ENCODE measurements at regions not wholly inside any gene's neighbourhood (a gene's known extent, or its start where the extent isn't known, plus 50 kb on each side); places are given as distances from the start of the nearest gene placed in this dataset.

GRCh38 chr21:41651830-41652229, 115.0 kb downstream of the RIPK4 start:
- no peak for DNase-seq

- no peak for DNase-seq
Observed at GRCh38 chr21:41651406-41651805, 115.4 kb downstream of the RIPK4 start.

- DNase-seq: no peak
Observed at GRCh38 chr21:41650526-41651145, 116.2 kb downstream of the RIPK4 start.

- no peak for DNase-seq
Observed at GRCh38 chr21:41648591-41649031, 118.2 kb downstream of the RIPK4 start.

GRCh38 chr21:41647806-41648561, 118.9 kb downstream of the RIPK4 start:
- DNase-seq: no peak

- no peak for DNase-seq
Observed at GRCh38 chr21:41643246-41643966, 123.4 kb downstream of the RIPK4 start.

GRCh38 chr21:41641821-41642701, 124.8 kb downstream of the RIPK4 start:
- DNase-seq: peak; percentile 29

GRCh38 chr21:41641510-41641815, 125.4 kb downstream of the RIPK4 start:
- no peak for DNase-seq

- DNase-seq: no peak
Observed at GRCh38 chr21:41640748-41641509, 125.9 kb downstream of the RIPK4 start.

- no peak for DNase-seq
Observed at GRCh38 chr21:41639766-41640165, 127.1 kb downstream of the RIPK4 start.

- DNase-seq: no peak
Observed at GRCh38 chr21:41639336-41639735, 127.5 kb downstream of the RIPK4 start.

GRCh38 chr21:41638201-41638790, 128.6 kb downstream of the RIPK4 start:
- DNase-seq: no peak

- DNase-seq: no peak
Observed at GRCh38 chr21:41636636-41637630, 129.0 kb upstream of the TMPRSS2 start.

GRCh38 chr21:41635874-41636273, 127.9 kb upstream of the TMPRSS2 start:
- DNase-seq: no peak

GRCh38 chr21:41634858-41635257, 126.9 kb upstream of the TMPRSS2 start:
- DNase-seq: no peak

- DNase-seq: no peak
Observed at GRCh38 chr21:41634211-41634694, 126.3 kb upstream of the TMPRSS2 start.

GRCh38 chr21:41633627-41634026, 125.7 kb upstream of the TMPRSS2 start:
- no peak for DNase-seq

- DNase-seq: no peak
Observed at GRCh38 chr21:41632748-41633475, 125.0 kb upstream of the TMPRSS2 start.

Data from skin of body (tissue), 1 donor.